DND-41 (cell line): ENCODE measurements at regions not wholly inside any gene's neighbourhood (a gene's known extent, or its start where the extent isn't known, plus 50 kb on each side); places are given as distances from the start of the nearest gene placed in this dataset.

Source experiments
- ATAC-seq: fragments of 200-7000 bp; cut with Tn5 transposase; 3 replicates; pipeline ENCODE4 v1.9.1; 2021; ENCODE audit warnings: low read depth; ENCODE audit not compliant: insufficient read depth
- DNase-seq: peaks from one replicate; pipeline ENCODE4 v3.0.0-alpha.2; 2020
- H2AFZ ChIP-seq: 2 replicates; pipeline ENCODE4 v1.6.0; 2012; ENCODE audit warnings: low read depth, low read length
- H3K27ac ChIP-seq: 2 replicates; pipeline ENCODE4 v1.5.1; 2012; ENCODE audit warnings: low read length, inconsistent platforms
- H3K27me3 ChIP-seq: fragments of 200-600 bp; sonication (generic); 2 replicates; pipeline ENCODE4 v1.6.0; 2012; ENCODE audit warnings: low read length, mild to moderate bottlenecking, inconsistent platforms; ENCODE audit not compliant: insufficient read depth, poor library complexity
- H3K36me3 ChIP-seq: 2 replicates; pipeline ENCODE4 v1.5.1; 2012; ENCODE audit warnings: low read length, inconsistent platforms; ENCODE audit not compliant: insufficient read depth
- H3K4me1 ChIP-seq: 2 replicates; pipeline ENCODE4 v1.5.1; 2012; ENCODE audit warnings: mild to moderate bottlenecking, low read length; ENCODE audit not compliant: insufficient read depth
- H3K4me2 ChIP-seq: 2 replicates; pipeline ENCODE4 v1.6.0; 2012; ENCODE audit warnings: mild to moderate bottlenecking, moderate library complexity, low read length, inconsistent platforms; ENCODE audit not compliant: insufficient read depth
- H3K4me3 ChIP-seq, 2 experiments: fragments of 200-600 bp in 1 of 2; shearing (Covaris generic) in 1 of 2; 2 replicates each; pipeline ENCODE4 v1.5.1; 2012 to 2016; ENCODE audit warnings: inconsistent platforms in 2 of 2, low read length in 2 of 2, mild to moderate bottlenecking in 2 of 2, low read depth in 1 of 2, moderate library complexity in 1 of 2
- H3K79me2 ChIP-seq: 2 replicates; pipeline ENCODE4 v1.6.0; 2012; ENCODE audit warnings: low read length, inconsistent platforms; ENCODE audit not compliant: insufficient read depth
- H3K9ac ChIP-seq: 2 replicates; pipeline ENCODE4 v1.6.0; 2012; ENCODE audit warnings: low read depth, mild to moderate bottlenecking, inconsistent platforms, low read length, moderate library complexity
- H3K9me3 ChIP-seq: 2 replicates; pipeline ENCODE4 v1.5.1; 2012; ENCODE audit warnings: low read length, moderate library complexity, mild to moderate bottlenecking, inconsistent platforms; ENCODE audit not compliant: insufficient read depth, severe bottlenecking
- H4K20me1 ChIP-seq: 2 replicates; pipeline ENCODE4 v1.6.0; 2012; ENCODE audit warnings: low read length; ENCODE audit not compliant: insufficient read depth
- CTCF ChIP-seq: IDR thresholded peaks from 2 replicates; pipeline ENCODE4 v1.5.1; 2012; ENCODE audit warnings: borderline replicate concordance, low read length, moderate library complexity, mild to moderate bottlenecking; ENCODE audit not compliant: poor library complexity, severe bottlenecking; ENCODE audit errors: extremely low read depth
- EZH2 ChIP-seq: IDR thresholded peaks from 3 replicates; pipeline ENCODE4 v1.6.1; 2012; ENCODE audit warnings: borderline replicate concordance, low read depth, mild to moderate bottlenecking, moderate library complexity, low read length, inconsistent platforms; ENCODE audit not compliant: severe bottlenecking

- no peak overlapping the region for H3K4me3 ChIP-seq
- H3K27ac ChIP-seq: no peak overlapping the region
- TF ChIP-seq EZH2 (no peak), CTCF (no peak)
- H3K4me1 ChIP-seq: no peaks in the 10 kb centered on the region
- DNase-seq (no peak), ATAC-seq (no peak)
- H3K79me2 ChIP-seq: no peaks in the 10 kb centered on the region
- H3K9ac ChIP-seq: no peak overlapping the region
- peaks cover 4% of the 10 kb centered on the region for H3K27me3 ChIP-seq
- H3K4me2 ChIP-seq: no peak overlapping the region
- no peaks in the 10 kb centered on the region for H4K20me1 ChIP-seq
- no peaks in the 10 kb centered on the region for H3K9me3 ChIP-seq
- H2AFZ ChIP-seq: no peak overlapping the region
- no peaks in the 10 kb centered on the region for H3K36me3 ChIP-seq
Observed at GRCh38 chr13:40116008-40116407, 460.5 kb downstream of the COG6 start.

GRCh38 chr13:40118337-40118736 is 462.9 kb downstream of the COG6 start:
- H3K36me3 ChIP-seq: no peaks in the 10 kb centered on the region
- no peak overlapping the region for H3K27ac ChIP-seq
- no peak overlapping the region for H3K9ac ChIP-seq
- no peaks in the 10 kb centered on the region for H4K20me1 ChIP-seq
- TF ChIP-seq CTCF (no peak), EZH2 (no peak)
- H2AFZ ChIP-seq: no peak overlapping the region
- H3K27me3 ChIP-seq: peaks cover 4% of the 10 kb centered on the region
- no peak overlapping the region for H3K4me2 ChIP-seq
- no peak overlapping the region for H3K4me3 ChIP-seq
- H3K79me2 ChIP-seq: no peaks in the 10 kb centered on the region
- H3K9me3 ChIP-seq: no peaks in the 10 kb centered on the region
- ATAC-seq (no peak), DNase-seq (no peak)
- no peaks in the 10 kb centered on the region for H3K4me1 ChIP-seq

- no peak for ATAC-seq
Observed at GRCh38 chr13:40119852-40120251, 464.4 kb downstream of the COG6 start.

More at GRCh38 chr13:40119852-40120251, 464.4 kb downstream of the COG6 start:
- Histone ChIP-seq H3K4me2 (no peak overlapping the region), H3K27ac (no peak overlapping the region), H2AFZ (no peak overlapping the region), H3K9ac (no peak overlapping the region), H3K4me3 (no peak overlapping the region), H3K9me3 (no peaks in the 10 kb centered on the region), H3K4me1 (no peaks in the 10 kb centered on the region), H4K20me1 (no peaks in the 10 kb centered on the region), H3K79me2 (no peaks in the 10 kb centered on the region), H3K36me3 (no peaks in the 10 kb centered on the region), H3K27me3 (peaks cover 4% of the 10 kb centered on the region)
- TF ChIP-seq CTCF: no peak
- TF ChIP-seq EZH2: no peak
- no peak for DNase-seq
